ENCODE measurements at regions not wholly inside any gene's neighbourhood (a gene's known extent, or its start where the extent isn't known, plus 50 kb on each side); places are given as distances from the start of the nearest gene placed in this dataset.

DNA sequence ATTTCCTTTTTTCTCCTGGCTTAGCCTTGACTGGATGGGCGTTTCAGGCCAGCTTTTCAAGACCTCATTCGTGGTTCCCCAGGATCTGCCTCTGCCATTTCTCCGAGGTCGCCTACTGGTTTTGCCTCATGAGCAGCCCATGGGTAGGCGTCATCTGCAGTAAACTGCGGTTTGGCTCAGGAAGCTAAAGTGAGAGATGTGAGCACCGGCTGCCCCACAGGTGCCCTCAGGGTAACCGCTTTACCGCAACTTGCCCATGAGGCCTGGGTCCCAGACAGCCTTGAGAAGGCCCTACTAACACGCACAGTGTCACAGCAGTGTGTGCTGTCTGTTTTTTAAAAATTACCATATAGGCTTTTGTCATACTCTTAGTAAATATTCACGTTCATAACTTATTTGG is 53.4 kb upstream of the TBXT start:
- intact Hi-C loops (cut with micrococcal nuclease): no loop called here
- DNase-seq (no peak), ATAC-seq (no peak)

Measured in left ventricle myocardium superior (tissue), 1 donor.